Inferior parietal cortex (tissue), 1 donor: ENCODE measurements at regions not wholly inside any gene's neighbourhood (a gene's known extent, or its start where the extent isn't known, plus 50 kb on each side); places are given as distances from the start of the nearest gene placed in this dataset.

Source experiments
- DNase-seq: peaks from one replicate; pipeline ENCODE4 v3.0.0-alpha.2; 2016; ENCODE audit errors: extremely low spot score

DNA sequence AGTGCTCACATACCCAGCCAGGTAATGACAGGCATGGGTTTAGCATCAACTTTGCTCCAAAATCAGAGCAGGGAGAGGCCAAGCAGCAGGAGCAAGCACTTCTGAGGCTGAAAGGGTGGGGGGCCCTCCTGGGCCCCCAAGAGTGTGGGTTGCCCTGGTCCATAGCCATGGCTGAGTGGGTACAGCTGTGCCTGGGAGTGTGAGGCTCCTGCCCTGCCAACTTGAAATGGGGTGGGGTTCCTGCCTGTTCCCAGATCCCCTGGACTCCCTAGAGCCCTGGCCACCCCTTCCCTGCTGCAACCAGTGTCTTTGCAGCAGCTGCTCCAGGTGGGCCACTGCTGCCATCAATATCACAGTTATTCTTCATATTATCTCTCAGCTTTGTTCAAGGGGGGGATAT is 1224.2 kb upstream of the GJE1 start:
- DNase-seq = no peak

DNA sequence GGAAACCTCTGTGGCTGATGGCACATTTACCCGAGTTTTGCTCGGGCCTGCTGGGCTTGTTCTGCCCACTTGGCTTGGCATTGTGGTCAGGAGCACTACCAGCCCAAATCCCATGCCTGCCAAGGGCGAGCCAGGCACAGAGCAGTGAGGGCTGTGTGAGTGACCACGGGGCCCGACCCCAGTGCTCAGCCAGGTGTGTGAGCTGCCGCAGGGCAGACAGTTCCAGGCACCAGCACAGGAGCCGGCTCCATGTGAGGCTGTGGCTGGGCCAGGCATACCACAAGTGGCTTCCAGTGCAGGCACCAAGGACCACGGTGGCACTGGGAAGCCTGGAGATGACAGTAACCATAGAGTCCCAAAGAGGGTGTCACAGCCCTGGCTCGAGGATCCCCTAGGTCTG is 1225.5 kb upstream of the GJE1 start:
- DNase-seq = no peak

DNA sequence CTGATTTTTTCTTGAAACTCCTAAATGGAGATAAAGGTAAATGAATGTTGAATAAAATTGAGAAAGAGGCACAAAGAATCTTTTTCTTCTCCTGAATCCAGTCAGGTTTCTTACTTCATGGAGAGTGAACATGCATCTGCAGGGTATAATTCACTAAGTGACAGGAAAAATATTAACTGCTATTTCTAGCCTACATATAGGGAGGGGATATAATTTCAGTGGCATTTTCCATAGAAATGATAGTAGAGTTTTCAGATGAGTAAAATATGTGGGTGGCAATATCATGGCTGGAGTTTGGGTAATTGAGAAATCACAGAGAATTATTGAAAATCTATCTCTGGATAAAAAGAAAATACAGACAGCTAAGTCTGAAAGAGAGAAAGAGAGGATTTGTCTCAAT is 1227.0 kb upstream of the GJE1 start:
- DNase-seq = no peak

DNA sequence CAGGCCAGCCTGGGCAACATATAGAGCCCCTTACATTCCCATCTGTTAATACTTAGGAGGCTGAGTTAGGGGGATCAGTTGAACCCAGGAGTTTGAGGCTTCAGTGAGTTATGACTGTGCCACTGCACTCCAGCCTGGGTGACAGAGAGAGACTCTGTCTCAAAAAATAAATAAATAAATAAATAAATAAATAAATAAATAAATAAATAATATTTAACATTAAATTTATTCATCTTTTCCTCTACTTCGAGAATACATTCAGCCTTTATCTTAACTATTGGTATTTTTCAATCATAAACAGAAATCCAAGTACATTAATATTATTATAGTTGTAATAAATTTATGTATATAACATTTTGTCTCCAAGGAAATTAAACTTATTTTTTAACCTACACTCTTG is 1227.7 kb upstream of the GJE1 start:
- no peak for DNase-seq

DNA sequence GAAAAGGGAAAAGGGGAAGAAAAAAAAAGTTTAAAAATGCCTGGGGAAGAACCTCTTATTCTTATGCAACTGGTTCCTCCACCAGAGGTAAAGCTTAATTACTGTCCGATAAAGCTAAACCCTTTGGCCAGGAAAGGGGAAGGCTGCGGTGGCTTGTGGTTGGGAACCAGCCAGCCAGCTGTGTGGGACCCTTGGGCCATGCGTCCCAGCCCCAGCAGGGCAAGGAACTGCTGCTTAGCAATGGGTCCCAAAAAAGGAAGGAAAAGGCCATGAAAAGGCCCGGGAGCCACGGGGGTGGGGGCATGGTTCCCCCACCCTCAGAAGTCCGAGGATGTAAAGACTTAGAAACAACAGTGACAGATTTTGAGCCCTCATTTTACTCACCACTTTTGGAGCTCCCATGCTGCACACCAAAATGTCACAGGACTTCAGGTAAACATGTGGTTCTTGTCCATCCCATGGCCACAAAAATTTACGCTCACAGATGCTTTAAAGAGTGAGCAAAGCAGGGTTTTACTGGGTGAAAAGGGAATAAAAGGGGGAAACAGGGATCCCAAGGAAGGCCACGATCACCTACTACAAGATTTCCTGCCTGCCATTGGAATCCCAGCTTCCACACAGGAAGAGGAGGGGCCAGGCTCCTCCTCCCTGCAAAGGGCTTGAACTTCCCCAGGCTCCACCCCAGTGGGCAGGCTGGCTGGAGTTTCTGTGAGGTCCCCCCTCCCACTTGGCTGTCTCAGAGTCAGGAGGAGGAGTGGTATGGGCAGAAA is 1234.7 kb upstream of the GJE1 start:
- DNase-seq = no peak

DNA sequence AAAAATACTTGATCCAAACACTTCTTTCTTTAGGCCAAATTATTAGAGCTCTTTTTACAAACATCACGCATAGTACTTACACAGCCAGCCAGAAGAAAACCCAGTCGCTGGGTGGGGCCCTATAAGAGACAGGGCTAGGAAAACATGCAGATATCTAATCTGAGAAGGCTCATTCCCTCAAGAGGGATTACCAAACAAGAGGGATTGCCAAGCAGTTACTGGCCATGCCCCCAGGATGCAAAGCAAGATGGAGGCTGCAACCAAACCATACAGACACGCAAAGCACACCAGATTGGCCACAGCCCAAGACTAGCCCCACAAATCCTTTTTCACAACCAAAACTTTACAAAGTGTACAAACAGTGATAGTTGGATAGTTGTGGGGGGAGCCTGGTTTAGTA is 1235.4 kb upstream of the GJE1 start:
- no peak for DNase-seq

DNA sequence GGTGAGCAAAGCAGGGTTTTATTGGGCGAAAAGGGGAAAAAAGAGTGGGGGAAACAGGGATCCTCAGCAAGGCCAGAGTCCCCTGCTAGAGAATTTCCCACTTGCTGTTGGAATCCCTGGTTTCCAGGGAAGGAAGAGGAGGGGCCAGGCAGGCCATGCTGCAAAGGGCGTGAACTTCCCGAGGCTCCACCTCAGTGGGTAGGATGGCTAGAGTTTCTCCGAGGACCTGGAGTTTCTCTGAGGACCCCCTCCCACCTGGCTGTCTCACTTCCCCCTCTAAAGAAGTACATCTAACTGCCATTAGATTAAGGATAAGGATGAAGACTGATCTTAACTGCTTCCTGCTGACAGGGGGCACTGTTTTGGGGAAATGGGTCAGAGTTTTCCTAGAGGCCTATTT is 1239.3 kb upstream of the GJE1 start:
- no peak for DNase-seq

DNA sequence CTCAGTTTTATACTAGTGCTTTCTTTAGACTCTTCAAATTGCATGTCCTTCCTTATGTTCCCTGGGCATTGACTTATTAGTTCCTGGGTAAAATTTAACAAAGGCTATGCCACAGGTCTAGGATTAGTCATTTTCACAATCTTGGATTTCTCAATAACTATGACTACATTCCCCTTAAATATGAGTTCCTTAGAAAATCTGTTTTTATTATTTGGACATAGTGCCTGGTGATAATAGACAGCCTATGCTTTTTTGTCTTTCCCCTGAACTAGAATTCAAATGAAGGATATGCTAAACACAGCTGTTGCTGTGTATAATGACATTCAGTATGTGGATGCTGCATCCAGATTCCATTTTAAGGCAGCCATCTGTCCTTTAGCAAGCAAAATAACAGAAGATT is 1252.8 kb upstream of the GJE1 start:
- DNase-seq = peak; percentile 21

DNA sequence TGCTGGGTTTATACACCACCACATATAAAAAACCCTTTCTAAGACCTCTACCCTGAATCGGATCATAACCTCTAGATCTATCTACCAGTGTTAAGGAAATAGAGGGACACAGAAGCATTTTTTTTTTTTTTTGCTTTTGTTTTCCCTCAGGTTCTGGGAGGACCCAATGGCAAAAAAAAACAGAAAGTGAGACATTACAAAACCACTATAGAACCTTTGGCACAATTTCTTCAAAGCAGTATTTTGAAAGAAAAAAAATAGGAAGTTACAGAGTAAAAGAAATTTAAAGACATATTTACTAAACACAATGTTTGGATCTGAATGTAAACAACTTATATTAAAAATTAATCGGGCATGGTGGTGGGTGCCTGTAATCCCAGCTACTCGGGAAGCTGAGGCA is 1258.7 kb upstream of the GJE1 start:
- DNase-seq = no peak

DNA sequence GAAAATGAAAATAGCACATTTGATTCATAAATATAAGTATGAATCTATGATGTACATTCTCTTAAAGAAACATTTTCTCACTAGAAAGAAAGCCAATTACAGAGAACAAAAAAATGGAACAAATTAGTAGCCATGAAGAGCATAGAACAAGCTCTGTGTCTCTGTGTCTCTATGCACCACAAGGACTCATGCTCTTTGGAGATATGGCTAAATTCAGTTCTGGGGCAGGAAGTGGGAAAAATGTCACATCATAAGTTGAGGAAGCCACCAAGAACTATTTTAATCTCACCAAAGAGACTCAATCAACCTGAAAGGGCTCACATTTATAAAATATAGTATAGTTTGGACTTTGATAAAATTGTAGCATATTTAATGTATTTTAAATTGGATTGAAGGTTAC is 1259.8 kb upstream of the GJE1 start:
- no peak for DNase-seq

DNA sequence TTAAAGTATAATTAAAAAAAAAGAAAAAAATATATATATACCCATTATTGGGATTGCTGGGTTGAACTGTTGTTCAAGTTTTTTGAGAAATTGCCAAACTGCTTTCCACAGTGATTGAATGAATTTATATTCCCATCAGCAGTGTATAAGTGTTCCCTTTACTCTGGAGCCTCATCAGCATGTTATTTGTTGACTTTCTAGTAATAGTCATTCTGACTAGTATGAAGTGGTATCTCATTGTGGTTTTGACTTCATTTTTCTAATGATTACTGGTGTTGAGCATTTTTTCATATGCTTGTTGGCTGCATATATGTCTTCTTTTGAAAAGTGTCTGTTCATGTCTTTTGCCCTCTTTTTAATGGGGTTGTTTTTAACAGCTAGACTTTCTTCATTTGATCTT is 1260.8 kb upstream of the GJE1 start:
- DNase-seq = no peak

DNA sequence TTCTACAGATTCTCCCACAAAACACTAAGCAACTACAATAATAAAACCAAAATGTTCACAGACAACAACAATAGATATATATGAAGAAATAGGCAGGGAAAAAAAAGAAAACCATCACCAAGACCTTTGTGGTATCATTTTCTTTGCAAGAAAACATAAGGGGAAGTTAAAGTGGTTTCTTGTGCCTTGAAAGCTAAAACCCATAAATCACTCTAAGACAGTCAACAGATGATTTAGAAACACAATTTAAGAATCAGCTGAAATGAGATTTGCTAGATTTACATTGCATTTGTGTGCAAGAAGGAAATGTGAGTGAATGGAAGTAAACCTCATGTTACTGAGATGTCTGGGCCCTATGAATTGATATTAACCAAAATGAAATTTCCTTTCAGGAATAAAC is 1265.4 kb upstream of the GJE1 start:
- no peak for DNase-seq

DNA sequence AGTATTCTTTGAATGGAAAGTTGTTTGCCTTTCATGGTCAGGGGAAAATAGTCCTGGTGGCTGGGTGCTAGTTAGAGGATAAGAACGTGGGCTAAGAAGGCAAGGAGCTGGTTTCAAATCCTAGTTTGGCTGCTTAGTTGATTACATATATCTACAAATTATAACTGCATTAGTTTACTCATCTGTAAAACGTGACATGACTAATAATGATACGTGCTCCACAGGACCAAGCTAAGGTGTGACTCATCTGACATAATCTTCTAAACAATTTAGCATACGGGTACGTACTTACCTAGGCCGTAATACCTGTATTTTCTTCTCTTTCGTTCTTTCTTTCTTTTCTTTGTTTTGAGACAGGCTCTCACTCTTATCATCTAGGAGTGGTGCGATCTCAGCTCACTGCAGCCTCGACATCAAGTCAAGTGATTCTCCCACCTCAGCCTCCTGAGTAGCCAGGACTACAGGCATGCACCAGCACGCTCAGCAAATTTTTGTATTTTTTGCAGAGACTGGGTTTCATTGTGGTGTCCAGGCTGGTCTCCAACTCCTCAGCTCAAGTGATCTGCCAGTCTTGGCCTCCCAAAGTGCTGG is 1274.2 kb upstream of the GJE1 start:
- DNase-seq = no peak

DNA sequence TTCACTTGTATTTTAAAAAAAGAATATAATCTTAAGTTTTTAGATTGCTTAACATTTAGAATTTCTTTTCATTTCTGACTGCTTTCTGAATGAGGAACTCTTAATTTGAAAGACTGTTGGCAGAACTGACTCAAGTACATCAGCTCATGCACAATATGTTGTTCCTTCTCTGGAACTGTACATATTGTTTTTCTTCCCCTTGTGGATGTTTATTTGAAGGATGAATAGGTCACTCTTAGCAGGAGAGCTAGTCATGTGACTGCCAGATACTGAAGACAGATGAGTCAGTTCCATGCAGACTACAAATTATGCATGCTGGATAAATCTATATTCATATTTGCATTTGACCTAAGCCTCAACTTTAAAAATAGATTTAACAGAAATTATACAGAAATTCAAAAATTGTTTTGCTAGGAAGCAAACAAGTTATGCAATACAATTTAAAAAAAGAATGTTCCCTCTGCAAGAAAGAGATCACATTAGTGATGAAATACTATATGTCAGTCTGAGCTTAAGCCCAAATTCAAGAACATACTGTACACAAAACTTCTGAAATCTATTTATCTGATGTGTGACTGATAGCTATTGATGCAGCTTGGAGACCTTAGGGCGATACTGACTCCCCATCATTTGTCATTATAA is 1274.9 kb upstream of the GJE1 start:
- peak; percentile 70 for DNase-seq

DNA sequence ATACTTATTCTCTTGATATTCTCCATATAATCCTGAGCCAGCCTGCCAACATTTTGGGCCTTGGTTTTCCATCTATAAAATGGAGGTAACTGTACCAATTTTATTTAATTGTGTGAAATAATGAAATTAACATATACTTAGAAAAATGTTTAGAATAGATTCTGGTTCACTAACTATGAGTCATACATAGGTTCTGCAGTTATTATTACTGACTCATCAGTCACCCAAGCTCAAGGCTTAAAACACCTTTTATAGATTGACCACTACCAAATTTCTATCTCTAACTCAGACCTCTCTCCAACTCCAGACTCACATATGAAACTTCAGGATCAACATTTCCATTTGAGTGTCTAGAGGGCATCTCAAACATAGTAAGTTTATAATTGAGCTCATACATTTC is 1277.2 kb upstream of the GJE1 start:
- no peak for DNase-seq

DNA sequence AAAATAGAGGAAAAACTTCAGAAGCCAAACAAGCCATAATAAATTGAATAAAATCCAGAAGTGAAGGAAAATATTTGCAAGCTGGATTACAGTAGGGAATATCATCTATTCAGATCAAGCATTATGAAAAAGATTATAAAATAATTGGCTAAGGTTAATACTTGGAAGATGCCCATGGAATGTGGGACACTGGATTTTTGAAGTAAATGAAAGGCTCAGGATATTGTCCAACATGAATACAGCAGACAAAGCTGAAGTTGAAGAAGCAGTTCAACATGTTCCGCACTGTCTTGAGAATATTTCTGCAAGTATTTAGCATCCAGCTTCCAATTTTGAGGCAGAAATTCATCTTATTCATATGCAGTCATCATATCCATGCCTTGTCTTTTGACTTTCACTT is 1278.4 kb upstream of the GJE1 start:
- DNase-seq = no peak

DNA sequence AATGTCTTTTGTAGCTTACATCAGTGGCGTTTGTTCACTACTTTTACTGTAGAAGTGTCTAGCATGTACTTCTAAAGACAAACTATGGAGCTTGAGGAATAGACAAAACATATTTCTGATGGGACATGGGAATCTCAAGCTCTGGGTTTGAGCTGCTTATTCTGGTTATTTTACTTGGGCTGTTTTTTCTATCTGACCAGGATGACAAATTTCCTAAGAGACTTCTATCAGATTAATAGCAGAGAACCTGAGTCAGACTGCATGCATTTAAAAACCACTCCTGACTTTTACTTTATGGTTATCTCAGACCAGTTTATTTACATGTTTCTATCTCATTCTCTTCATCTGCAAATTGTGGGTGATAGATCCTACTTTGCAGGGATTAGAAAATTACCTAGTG is 1282.3 kb upstream of the GJE1 start:
- no peak for DNase-seq

DNA sequence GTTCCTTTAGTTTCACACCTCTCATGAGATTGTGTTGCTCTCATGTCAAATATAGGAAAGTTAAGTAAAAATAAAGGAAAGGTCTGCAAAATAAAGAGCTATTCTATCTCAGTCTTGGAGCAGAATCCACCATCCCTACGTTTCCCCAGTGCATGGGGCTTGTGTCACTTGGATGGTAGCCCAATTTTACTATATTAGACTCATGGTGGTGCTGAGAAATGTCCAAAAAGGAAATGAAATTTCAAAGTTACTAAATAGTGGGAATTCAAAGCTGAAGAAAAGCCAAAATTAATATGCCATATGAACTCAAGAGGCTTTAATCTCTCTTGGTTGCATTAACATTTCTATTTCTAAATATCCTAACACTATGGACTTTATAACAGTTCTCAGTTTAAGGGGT is 1283.3 kb upstream of the GJE1 start:
- DNase-seq = no peak

DNA sequence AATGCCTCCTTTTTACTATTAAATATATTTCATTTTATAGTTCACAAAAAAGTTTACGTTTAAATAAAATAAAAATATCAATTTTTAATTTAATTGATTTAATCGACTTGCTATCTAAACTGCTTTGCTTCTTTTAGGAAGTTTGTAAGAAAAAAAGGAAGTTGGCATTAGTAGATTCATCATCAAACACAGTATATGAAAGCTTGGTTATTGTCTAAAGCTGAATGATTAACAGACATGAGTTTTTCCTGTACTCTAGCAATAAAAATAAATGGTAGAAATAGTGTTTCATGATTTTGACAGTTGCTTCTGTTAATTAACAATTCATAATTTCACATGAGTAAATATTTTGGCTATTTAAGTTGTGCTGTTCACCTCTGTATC is 1285.5 kb upstream of the GJE1 start:
- no peak for DNase-seq

DNA sequence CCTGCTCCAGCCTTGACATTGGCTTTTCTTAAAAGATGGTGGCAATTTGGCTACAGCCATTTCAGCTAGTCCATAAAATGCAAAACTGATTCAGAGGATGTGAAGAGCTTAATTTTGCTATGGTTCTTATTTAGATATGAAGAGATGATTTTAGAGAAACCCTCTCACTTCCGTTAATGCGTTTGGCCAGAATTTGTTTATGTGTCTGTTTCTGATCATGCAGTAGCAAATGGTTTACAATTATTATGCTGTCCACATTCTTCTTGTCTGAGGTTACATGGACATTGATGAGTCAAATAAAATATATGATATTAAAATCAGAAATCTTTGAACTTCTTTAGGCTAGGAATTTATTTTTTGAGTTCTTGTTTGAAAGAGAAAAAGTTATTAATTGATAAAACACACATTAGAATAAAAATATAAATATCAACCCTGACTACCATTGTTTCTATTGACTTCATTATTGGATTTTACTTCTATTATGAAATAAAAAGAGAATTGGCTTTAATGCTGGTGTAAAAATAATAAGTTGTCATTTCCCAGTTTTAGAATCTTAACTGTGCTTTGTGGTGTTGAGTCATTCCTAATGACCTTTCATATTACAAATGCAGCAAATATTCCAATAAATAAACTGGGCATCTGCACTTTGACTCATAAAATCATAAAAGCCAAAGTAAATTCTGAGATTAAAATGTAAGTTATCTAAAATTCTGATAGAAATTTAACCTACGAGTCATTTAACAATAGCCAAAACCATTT is 1286.0 kb upstream of the GJE1 start:
- no peak for DNase-seq

DNA sequence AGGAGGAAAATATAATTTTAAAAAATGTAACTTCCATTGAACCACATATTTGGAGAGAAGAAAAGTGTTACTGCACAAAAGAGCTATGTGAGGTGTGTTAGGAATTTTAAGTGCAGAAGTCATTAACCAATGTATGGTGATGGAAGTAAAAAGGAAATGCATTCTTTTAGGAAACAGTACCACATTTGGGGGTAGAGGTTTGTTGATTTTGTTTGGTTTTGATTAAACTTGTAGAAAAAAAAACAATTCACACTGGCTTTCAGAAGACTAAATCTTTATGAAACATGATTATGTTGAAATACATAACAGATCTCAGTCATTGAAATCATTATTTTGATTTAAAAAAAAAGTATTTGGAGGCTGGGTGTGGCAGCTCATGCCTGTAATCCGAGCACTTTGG is 1287.0 kb upstream of the GJE1 start:
- DNase-seq = no peak

DNA sequence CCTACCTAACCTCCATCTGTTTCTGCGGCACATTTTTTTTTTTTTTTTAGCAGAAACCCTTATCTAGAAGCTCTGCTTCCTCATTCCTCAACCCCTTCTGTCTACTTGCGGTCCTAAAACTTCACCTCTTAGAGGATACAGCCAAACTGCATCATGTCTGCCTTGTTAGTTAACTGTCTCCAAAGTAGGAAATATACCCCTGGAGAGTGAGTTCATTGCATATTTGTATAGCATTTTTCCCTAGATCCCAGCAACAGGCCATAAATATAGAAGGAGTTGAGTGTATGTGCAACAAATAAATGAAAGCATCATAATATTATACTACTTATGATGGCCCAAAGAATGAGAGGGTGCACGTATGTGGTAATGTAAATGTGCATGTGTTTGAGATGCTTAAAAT is 1288.6 kb upstream of the GJE1 start:
- DNase-seq = no peak

DNA sequence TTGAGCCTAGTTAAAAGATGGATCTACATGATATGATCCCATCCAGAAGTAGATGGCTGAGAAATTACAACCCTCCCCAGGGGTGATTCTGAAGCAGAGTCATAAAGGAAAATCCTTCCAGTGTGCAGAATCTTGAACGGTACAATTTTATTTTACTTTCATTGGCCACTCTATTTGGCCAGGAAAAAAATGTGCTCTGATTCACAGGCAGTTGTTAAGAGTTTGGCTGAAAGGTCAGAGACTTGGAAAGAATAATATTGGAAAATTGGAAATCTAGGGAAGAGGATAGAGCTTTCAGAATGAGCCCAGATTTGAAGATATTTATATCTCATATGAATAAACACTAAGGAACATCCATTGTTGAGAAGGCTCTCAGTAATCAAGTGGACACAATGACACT is 1299.3 kb upstream of the GJE1 start:
- no peak for DNase-seq
